ENCODE measurements at regions not wholly inside any gene's neighbourhood (a gene's known extent, or its start where the extent isn't known, plus 50 kb on each side); places are given as distances from the start of the nearest gene placed in this dataset.

- TF ChIP-seq CTCF (conservative IDR thresholded peaks at IDR 0.05 in 1 of 2, IDR thresholded peaks at IDR 0.05 in 1 of 2; ENCODE audit: low read depth in 1 of 2, low read length in 2 of 2) (no peak), EZH2 (IDR thresholded peaks at IDR 0.05; ENCODE audit: low read length, missing control alignments) (no peak)
These were observed 118.3 kb upstream of the NCK2 start for GRCh38 chr2:105626212-105626965.
